BLaER1 (cell line): ENCODE measurements at regions not wholly inside any gene's neighbourhood (a gene's known extent, or its start where the extent isn't known, plus 50 kb on each side); places are given as distances from the start of the nearest gene placed in this dataset.

Experiments
- H3K27ac ChIP-seq: shearing (Covaris generic); formaldehyde crosslinking; 2 replicates; pipeline ENCODE4 v1.8.1; 2022
- H3K27me3 ChIP-seq: shearing (Covaris generic); formaldehyde crosslinking; 2 replicates; pipeline ENCODE4 v1.8.1; 2022
- H3K36me3 ChIP-seq: shearing (Covaris generic); formaldehyde crosslinking; 2 replicates; pipeline ENCODE4 v1.8.1; 2022
- H3K4me1 ChIP-seq: shearing (Covaris generic); formaldehyde crosslinking; 2 replicates; pipeline ENCODE4 v1.8.1; 2022
- H3K4me2 ChIP-seq: shearing (Covaris generic); formaldehyde crosslinking; 2 replicates; pipeline ENCODE4 v1.8.1; 2022
- H3K4me3 ChIP-seq: shearing (Covaris generic); formaldehyde crosslinking; 2 replicates; pipeline ENCODE4 v1.8.1; 2022
- H3K9ac ChIP-seq: shearing (Covaris generic); formaldehyde crosslinking; 2 replicates; pipeline ENCODE4 v1.8.1; 2022
- H3K9me3 ChIP-seq: shearing (Covaris generic); formaldehyde crosslinking; 2 replicates; pipeline ENCODE4 v1.8.1; 2022
- H4K20me1 ChIP-seq: shearing (Covaris generic); formaldehyde crosslinking; 2 replicates; pipeline ENCODE4 v1.8.1; 2022
- Cebpa-rat ChIP-seq: shearing (Covaris generic); IDR thresholded peaks from 2 replicates; pipeline ENCODE4 v1.8.1; 2022

DNA sequence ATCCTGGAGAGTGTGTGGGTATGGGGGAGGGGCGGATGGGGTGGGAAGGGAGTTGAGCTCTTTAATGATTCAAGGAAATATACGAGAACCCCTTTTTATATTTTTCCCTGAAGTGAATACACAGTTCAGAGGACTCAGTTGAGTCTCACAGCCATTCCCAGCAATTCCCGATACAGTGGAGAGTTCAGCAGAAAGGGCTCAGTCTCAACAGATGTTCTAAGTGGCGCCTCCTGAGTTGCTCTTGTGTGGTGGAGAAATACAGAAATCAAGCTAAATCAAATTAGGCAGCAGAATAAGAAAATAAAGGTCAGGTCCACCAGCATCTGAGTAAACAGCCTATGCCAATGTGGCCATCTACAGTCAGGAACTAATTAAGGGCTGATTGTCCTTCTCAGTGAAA lies 372.1 kb downstream of the NR2F2 start:
- Histone ChIP-seq H3K4me3 (no peak overlapping the region), H3K27ac (no peak overlapping the region), H3K9ac (no peak overlapping the region), H3K36me3 (no peaks in the 10 kb centered on the region), H3K4me2 (no peak overlapping the region), H3K4me1 (no peaks in the 10 kb centered on the region), H3K27me3 (no peaks in the 10 kb centered on the region), H4K20me1 (no peaks in the 10 kb centered on the region), H3K9me3 (no peaks in the 10 kb centered on the region)
- TF ChIP-seq Cebpa-rat = no peak

DNA sequence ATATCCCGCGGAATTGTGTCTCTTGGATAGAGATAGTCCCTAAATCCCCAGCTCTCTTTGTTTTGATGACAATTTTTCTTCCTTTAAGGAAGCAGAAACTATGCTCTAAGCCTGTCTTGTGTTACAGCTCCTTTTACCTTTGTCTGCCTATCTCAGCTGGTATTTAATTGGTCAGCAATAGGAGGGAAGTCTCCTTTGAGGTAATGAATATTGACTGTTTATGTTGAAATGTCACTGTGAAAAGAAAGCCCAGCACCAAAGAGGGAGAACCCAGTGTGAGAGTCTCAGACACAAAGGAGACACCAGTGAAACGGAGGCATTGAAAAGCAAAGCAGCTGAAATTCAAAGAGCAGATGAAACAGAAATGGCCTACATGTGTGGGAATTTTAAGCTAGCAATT lies 372.6 kb downstream of the NR2F2 start:
- no peak for TF ChIP-seq Cebpa-rat
- Histone ChIP-seq H4K20me1 (no peaks in the 10 kb centered on the region), H3K4me2 (no peak overlapping the region)

DNA sequence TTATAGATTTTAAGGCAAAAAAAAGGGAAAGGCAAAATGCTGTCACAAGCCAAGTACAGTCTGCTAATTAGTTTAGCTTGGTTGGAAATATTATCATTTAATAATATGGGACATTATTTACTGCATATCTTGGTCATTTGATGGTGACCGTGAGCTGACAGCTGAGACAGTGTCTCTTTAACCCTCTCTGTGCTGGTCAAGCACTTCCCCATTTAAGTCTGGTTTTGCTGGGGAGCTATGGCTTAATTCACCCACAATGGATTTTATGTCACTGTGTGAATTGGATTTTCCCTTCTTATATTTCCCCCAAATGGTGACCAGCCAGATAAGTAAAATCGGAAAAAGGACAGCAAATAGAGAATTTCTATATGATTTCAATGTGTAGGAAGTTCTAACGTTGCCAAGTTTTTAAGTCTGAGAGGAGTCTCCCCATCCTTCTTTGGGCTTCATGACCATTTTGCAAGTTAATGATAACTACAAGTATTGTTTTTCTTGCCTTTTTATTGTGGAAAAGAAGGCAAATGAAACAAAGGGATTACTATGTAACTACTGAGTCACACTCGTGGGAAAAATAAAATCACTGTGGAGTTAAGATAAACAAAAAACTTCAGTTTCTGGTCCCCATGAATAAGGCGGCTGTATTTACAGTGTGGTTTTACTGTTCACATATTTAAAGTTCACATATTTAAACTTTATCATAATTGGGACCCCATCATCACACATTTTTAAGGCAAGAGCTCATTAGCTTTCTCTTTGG lies 373.5 kb downstream of the NR2F2 start:
- no peaks in the 10 kb centered on the region for H3K36me3 ChIP-seq
- no peak overlapping the region for H3K27ac ChIP-seq
- no peaks in the 10 kb centered on the region for H4K20me1 ChIP-seq
- no peaks in the 10 kb centered on the region for H3K9me3 ChIP-seq
- no peak for TF ChIP-seq Cebpa-rat
- no peak overlapping the region for H3K4me2 ChIP-seq
- H3K27me3 ChIP-seq = no peaks in the 10 kb centered on the region
- no peaks in the 10 kb centered on the region for H3K4me1 ChIP-seq
- no peak overlapping the region for H3K9ac ChIP-seq
- no peak overlapping the region for H3K4me3 ChIP-seq

More for the DNA sequence above, 372.6 kb downstream of the NR2F2 start:
- Histone ChIP-seq H3K9ac (no peak overlapping the region), H3K4me1 (no peaks in the 10 kb centered on the region), H3K9me3 (no peaks in the 10 kb centered on the region), H3K27ac (no peak overlapping the region), H3K27me3 (no peaks in the 10 kb centered on the region), H3K36me3 (no peaks in the 10 kb centered on the region), H3K4me3 (no peak overlapping the region)

DNA sequence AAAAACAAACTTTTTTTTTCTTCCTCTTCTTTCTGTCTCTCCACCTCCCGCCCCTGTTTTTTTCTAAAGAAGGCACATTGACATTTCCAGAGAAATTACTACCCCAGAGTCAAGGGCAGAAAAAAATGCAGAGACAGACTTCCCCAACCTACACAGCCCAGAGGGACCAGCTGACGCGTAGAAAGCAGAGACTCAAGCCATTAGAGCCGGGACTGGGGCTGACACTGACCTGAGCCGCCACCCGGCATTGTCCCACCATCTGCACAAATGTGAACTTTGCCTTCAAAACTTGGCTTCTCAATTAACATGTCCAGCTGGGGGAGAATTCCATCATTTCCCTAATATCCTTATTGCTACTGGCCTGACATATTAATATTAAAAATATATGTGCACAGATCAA lies 385.6 kb downstream of the NR2F2 start:
- H3K9me3 ChIP-seq = no peaks in the 10 kb centered on the region
- no peak overlapping the region for H3K27ac ChIP-seq
- no peaks in the 10 kb centered on the region for H4K20me1 ChIP-seq
- H3K36me3 ChIP-seq = no peaks in the 10 kb centered on the region
- no peak overlapping the region for H3K9ac ChIP-seq
- no peaks in the 10 kb centered on the region for H3K4me1 ChIP-seq
- no peaks in the 10 kb centered on the region for H3K27me3 ChIP-seq
- H3K4me3 ChIP-seq = no peak overlapping the region
- no peak for TF ChIP-seq Cebpa-rat
- no peak overlapping the region for H3K4me2 ChIP-seq

DNA sequence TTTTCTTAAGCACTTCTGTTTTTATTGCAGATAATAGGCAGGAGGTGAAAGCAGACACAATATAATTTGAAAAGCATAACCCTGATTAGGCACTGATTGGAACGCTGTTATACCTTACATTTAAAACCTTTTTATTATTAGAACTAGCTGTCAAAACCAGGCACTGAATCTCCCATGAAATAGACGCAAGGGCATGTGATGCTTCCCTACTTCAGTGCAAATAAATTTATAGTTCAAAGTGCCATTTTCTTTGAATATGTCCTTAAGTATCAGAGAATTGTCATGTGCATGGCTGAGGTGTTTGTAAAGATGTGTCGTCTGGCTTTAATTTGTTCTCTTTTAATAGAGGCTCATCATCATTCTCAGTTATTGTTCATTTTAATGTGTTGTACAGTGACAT lies 386.0 kb downstream of the NR2F2 start:
- Histone ChIP-seq H3K4me3 (no peak overlapping the region), H4K20me1 (no peaks in the 10 kb centered on the region), H3K27me3 (no peaks in the 10 kb centered on the region), H3K9me3 (no peaks in the 10 kb centered on the region), H3K27ac (no peak overlapping the region), H3K36me3 (no peaks in the 10 kb centered on the region), H3K9ac (no peak overlapping the region), H3K4me1 (no peaks in the 10 kb centered on the region), H3K4me2 (no peak overlapping the region)
- no peak for TF ChIP-seq Cebpa-rat

DNA sequence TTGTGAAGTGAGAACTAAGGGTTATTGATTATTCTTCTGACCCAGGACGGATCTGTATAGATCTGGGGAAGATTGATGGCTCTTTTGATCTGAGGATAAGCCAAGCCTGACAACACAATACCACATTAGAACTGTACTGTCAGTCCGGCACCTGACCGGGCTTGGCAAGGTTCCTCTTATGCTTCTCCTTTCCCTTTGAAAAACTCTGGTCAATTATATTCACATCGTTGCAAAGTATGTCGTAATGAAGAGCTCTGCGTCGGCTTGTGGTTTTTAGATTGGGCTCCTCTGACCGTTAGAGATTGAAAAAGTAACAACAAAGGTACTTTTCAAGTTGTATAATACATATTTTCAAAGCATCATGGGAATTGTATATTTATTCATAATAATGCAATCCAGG lies 389.8 kb downstream of the NR2F2 start:
- Histone ChIP-seq H4K20me1 (no peaks in the 10 kb centered on the region), H3K36me3 (no peaks in the 10 kb centered on the region), H3K9me3 (no peaks in the 10 kb centered on the region), H3K9ac (no peak overlapping the region), H3K27ac (no peak overlapping the region), H3K27me3 (no peaks in the 10 kb centered on the region), H3K4me1 (no peaks in the 10 kb centered on the region), H3K4me3 (no peak overlapping the region), H3K4me2 (no peak overlapping the region)
- no peak for TF ChIP-seq Cebpa-rat

DNA sequence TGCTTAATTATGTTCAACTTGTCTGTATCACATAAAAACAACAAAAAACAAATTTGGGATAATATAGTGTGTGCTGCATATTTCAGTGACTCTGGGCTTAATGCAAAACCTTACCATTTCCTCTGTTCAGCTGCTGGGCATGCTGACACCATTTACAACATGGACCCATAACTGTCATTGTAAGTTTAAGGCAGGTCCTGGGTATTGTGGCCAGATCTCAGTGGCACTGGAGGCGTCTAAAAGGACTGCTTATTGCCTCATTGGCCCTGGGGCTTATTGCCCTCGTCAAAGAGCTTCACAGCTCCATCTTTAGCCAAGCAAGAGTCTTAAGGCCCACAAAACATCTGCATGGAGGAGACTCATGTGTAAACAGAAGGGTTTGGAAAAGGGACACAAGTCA lies 390.2 kb downstream of the NR2F2 start:
- Histone ChIP-seq H3K36me3 (no peaks in the 10 kb centered on the region), H3K4me3 (no peak overlapping the region), H3K27me3 (no peaks in the 10 kb centered on the region), H3K27ac (no peak overlapping the region), H4K20me1 (no peaks in the 10 kb centered on the region), H3K9me3 (no peaks in the 10 kb centered on the region), H3K9ac (no peak overlapping the region), H3K4me1 (no peaks in the 10 kb centered on the region), H3K4me2 (no peak overlapping the region)
- no peak for TF ChIP-seq Cebpa-rat

DNA sequence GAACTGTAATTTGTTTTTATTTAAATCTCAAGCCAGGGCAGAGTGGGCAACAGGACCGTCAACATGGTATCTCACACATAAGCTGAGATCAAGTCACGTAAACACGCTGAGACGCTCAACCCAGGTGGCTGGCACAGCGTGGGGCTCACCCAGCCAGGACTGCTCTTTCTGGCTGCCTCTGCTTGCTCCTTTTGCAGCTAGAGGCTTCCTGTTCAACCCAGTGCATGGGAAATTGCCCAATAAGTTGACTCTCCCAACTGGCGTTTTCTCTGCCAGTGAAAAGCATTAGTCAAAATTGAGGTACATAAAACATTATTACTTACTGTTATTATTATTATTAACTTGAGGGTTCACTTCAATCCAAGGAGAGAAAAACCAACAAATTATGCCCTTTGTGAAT lies 398.1 kb downstream of the NR2F2 start:
- Histone ChIP-seq H3K4me2 (no peak overlapping the region), H3K9ac (no peak overlapping the region), H3K36me3 (no peaks in the 10 kb centered on the region), H3K4me1 (no peaks in the 10 kb centered on the region), H3K4me3 (no peak overlapping the region), H4K20me1 (no peaks in the 10 kb centered on the region), H3K27ac (no peak overlapping the region), H3K27me3 (no peaks in the 10 kb centered on the region), H3K9me3 (no peaks in the 10 kb centered on the region)
- TF ChIP-seq Cebpa-rat = no peak

DNA sequence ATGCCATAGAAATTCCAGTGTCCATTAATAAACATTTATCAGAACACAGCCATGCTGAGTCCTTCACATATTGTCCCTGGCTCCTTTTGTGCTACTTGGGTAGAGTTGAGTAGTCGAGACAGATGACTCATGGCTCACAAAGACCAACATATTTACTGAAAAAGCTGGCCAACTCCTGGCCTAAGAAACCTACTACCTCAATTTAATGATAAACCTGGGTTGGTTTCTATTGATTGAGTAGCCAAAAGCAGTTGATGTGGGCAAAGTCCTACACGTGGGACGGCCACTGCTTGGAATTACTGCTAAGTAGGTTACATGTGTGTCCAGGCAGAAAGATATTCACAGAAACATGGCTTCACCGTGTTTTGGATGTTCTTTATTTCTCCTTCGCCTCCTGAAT lies 402.2 kb downstream of the NR2F2 start:
- Histone ChIP-seq H3K27me3 (no peaks in the 10 kb centered on the region), H3K4me1 (no peaks in the 10 kb centered on the region), H3K36me3 (no peaks in the 10 kb centered on the region), H4K20me1 (no peaks in the 10 kb centered on the region), H3K27ac (no peak overlapping the region), H3K4me2 (no peak overlapping the region), H3K4me3 (no peak overlapping the region), H3K9me3 (no peaks in the 10 kb centered on the region), H3K9ac (no peak overlapping the region)
- TF ChIP-seq Cebpa-rat = no peak

DNA sequence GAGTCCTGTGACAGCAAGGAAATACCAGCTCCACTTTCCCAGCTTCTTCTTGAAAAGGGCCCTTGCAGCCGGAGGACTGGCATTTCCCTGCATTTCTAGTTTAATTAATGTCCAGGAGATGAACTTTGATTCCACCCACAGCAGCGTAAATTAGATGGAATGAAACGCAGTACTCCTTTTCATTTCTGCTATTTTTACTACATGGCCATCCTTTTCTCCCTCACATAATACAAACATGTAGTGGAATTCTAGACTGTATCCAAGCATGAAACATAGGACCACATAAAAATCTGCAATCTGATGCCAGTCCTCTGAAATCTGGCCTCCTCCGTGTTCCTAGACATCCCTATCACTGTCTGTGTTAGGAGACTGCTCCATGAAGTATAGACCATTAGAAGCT lies 403.2 kb downstream of the NR2F2 start:
- H4K20me1 ChIP-seq = no peaks in the 10 kb centered on the region
- no peaks in the 10 kb centered on the region for H3K36me3 ChIP-seq
- H3K4me3 ChIP-seq = no peak overlapping the region
- H3K27me3 ChIP-seq = no peaks in the 10 kb centered on the region
- H3K9ac ChIP-seq = no peak overlapping the region
- no peak for TF ChIP-seq Cebpa-rat
- H3K4me1 ChIP-seq = no peaks in the 10 kb centered on the region
- H3K9me3 ChIP-seq = no peaks in the 10 kb centered on the region
- no peak overlapping the region for H3K4me2 ChIP-seq
- H3K27ac ChIP-seq = no peak overlapping the region
